ENCODE measurements at regions not wholly inside any gene's neighbourhood (a gene's known extent, or its start where the extent isn't known, plus 50 kb on each side); places are given as distances from the start of the nearest gene placed in this dataset.
"Not testable (repeated sequence)": the region's sequence is repeated elsewhere in the genome, so short reads cannot be mapped to it uniquely, and the experiment has no call there.

GRCh38 chr11:109522116-109522755 lies 100.2 kb downstream of the C11orf87 start:
- H3K9me3 ChIP-seq (replicated peaks): no peaks in the 10 kb centered on the region
- DNase-seq (ENCODE audit: low read depth in 1 of 2, low spot score in 2 of 2): no peak
- H3K27ac ChIP-seq: no peak overlapping the region
- H3K4me3 ChIP-seq: no peak overlapping the region
- no peaks in the 10 kb centered on the region for H3K27me3 ChIP-seq (replicated peaks)
- H3K4me1 ChIP-seq (replicated peaks): no peaks in the 10 kb centered on the region
- no peaks in the 10 kb centered on the region for H3K36me3 ChIP-seq

GRCh38 chr11:109525636-109526035 lies 103.6 kb downstream of the C11orf87 start:
- not testable (repeated sequence) for H3K27ac ChIP-seq; DNase-seq (ENCODE audit: low read depth in 1 of 2, low spot score in 2 of 2); H3K36me3 ChIP-seq; H3K27me3 ChIP-seq (replicated peaks); H3K4me3 ChIP-seq; H3K9me3 ChIP-seq (replicated peaks); H3K4me1 ChIP-seq (replicated peaks)

GRCh38 chr11:109526061-109526460 lies 104.1 kb downstream of the C11orf87 start:
- Histone ChIP-seq H3K27me3 (replicated peaks) (no peaks in the 10 kb centered on the region), H3K4me3 (no peak overlapping the region), H3K36me3 (no peaks in the 10 kb centered on the region), H3K27ac (no peak overlapping the region), H3K4me1 (replicated peaks) (no peaks in the 10 kb centered on the region), H3K9me3 (replicated peaks) (no peaks in the 10 kb centered on the region)
- DNase-seq (ENCODE audit: low read depth in 1 of 2, low spot score in 2 of 2): no peak

GRCh38 chr11:109526931-109527330 lies 104.9 kb downstream of the C11orf87 start:
- H3K27me3 ChIP-seq (replicated peaks): no peaks in the 10 kb centered on the region
- no peak overlapping the region for H3K27ac ChIP-seq
- no peaks in the 10 kb centered on the region for H3K4me1 ChIP-seq (replicated peaks)
- H3K4me3 ChIP-seq: no peak overlapping the region
- H3K9me3 ChIP-seq (replicated peaks): no peaks in the 10 kb centered on the region
- no peak for DNase-seq (ENCODE audit: low read depth in 1 of 2, low spot score in 2 of 2)
- H3K36me3 ChIP-seq: no peaks in the 10 kb centered on the region

- Histone ChIP-seq H3K9me3 (replicated peaks) (no peaks in the 10 kb centered on the region), H3K27me3 (replicated peaks) (no peaks in the 10 kb centered on the region), H3K4me3 (no peak overlapping the region), H3K4me1 (replicated peaks) (no peaks in the 10 kb centered on the region), H3K36me3 (no peaks in the 10 kb centered on the region), H3K27ac (no peak overlapping the region)
- no peak for DNase-seq (ENCODE audit: low read depth in 1 of 2, low spot score in 2 of 2)
Observed at GRCh38 chr11:109527496-109527895, 105.5 kb downstream of the C11orf87 start.

GRCh38 chr11:109547356-109548027 lies 125.5 kb downstream of the C11orf87 start:
- no peak overlapping the region for H3K4me3 ChIP-seq
- H3K27ac ChIP-seq: peak overlapping the region; percentile 99
- H3K4me1 ChIP-seq (replicated peaks): peaks cover 23% of the 10 kb centered on the region
- H3K9me3 ChIP-seq (replicated peaks): no peaks in the 10 kb centered on the region
- peak in 1 of 2 experiments; percentile 78 for DNase-seq (ENCODE audit: low read depth in 1 of 2, low spot score in 2 of 2)
- no peaks in the 10 kb centered on the region for H3K27me3 ChIP-seq (replicated peaks)
- no peaks in the 10 kb centered on the region for H3K36me3 ChIP-seq

- no peak for DNase-seq (ENCODE audit: low read depth in 1 of 2, low spot score in 2 of 2)
- H3K4me1 ChIP-seq (replicated peaks): peaks cover 15% of the 10 kb centered on the region
- H3K36me3 ChIP-seq: no peaks in the 10 kb centered on the region
- H3K27ac ChIP-seq: no peak overlapping the region
- H3K4me3 ChIP-seq: no peak overlapping the region
- no peaks in the 10 kb centered on the region for H3K9me3 ChIP-seq (replicated peaks)
- H3K27me3 ChIP-seq (replicated peaks): no peaks in the 10 kb centered on the region
Observed at GRCh38 chr11:109552376-109552775, 130.4 kb downstream of the C11orf87 start.

- H3K36me3 ChIP-seq: no peaks in the 10 kb centered on the region
- DNase-seq (ENCODE audit: low read depth in 1 of 2, low spot score in 2 of 2): no peak
- H3K27me3 ChIP-seq (replicated peaks): no peaks in the 10 kb centered on the region
Observed at GRCh38 chr11:109553284-109553683, 131.3 kb downstream of the C11orf87 start.

GRCh38 chr11:109554951-109555350 lies 133.0 kb downstream of the C11orf87 start:
- H3K4me3 ChIP-seq: no peak overlapping the region
- no peak for DNase-seq (ENCODE audit: low read depth in 1 of 2, low spot score in 2 of 2)
- H3K36me3 ChIP-seq: no peaks in the 10 kb centered on the region
- H3K27ac ChIP-seq: no peak overlapping the region
- H3K9me3 ChIP-seq (replicated peaks): no peaks in the 10 kb centered on the region
- H3K27me3 ChIP-seq (replicated peaks): no peaks in the 10 kb centered on the region
- H3K4me1 ChIP-seq (replicated peaks): no peaks in the 10 kb centered on the region

More at GRCh38 chr11:109553284-109553683, 131.3 kb downstream of the C11orf87 start:
- no peak overlapping the region for H3K4me3 ChIP-seq
- H3K9me3 ChIP-seq (replicated peaks): no peaks in the 10 kb centered on the region
- H3K4me1 ChIP-seq (replicated peaks): peaks cover 8% of the 10 kb centered on the region
- H3K27ac ChIP-seq: no peak overlapping the region

GRCh38 chr11:109564241-109564640 lies 142.3 kb downstream of the C11orf87 start:
- no peak overlapping the region for H3K27ac ChIP-seq
- H3K27me3 ChIP-seq (replicated peaks): no peaks in the 10 kb centered on the region
- no peak overlapping the region for H3K4me3 ChIP-seq
- DNase-seq (ENCODE audit: low read depth in 1 of 2, low spot score in 2 of 2): no peak
- H3K9me3 ChIP-seq (replicated peaks): no peaks in the 10 kb centered on the region
- no peaks in the 10 kb centered on the region for H3K4me1 ChIP-seq (replicated peaks)
- H3K36me3 ChIP-seq: no peaks in the 10 kb centered on the region

- no peak for DNase-seq (ENCODE audit: low read depth in 1 of 2, low spot score in 2 of 2)
- Histone ChIP-seq H3K4me1 (replicated peaks) (no peaks in the 10 kb centered on the region), H3K4me3 (no peak overlapping the region), H3K27ac (no peak overlapping the region), H3K9me3 (replicated peaks) (no peaks in the 10 kb centered on the region), H3K36me3 (no peaks in the 10 kb centered on the region), H3K27me3 (replicated peaks) (no peaks in the 10 kb centered on the region)
Observed at GRCh38 chr11:109582470-109582869, 160.5 kb downstream of the C11orf87 start.

GRCh38 chr11:109584001-109584972 lies 162.3 kb downstream of the C11orf87 start:
- Histone ChIP-seq H3K4me3 (no peak overlapping the region), H3K9me3 (replicated peaks) (no peaks in the 10 kb centered on the region), H3K27me3 (replicated peaks) (no peaks in the 10 kb centered on the region), H3K4me1 (replicated peaks) (no peaks in the 10 kb centered on the region), H3K27ac (no peak overlapping the region), H3K36me3 (no peaks in the 10 kb centered on the region)
- DNase-seq (ENCODE audit: low read depth in 1 of 2, low spot score in 2 of 2): no peak

- H3K27ac ChIP-seq: no peak overlapping the region
- no peak for DNase-seq (ENCODE audit: low read depth in 1 of 2, low spot score in 2 of 2)
Observed at GRCh38 chr11:109586789-109587188, 164.8 kb downstream of the C11orf87 start.

GRCh38 chr11:109590782-109591181 lies 168.8 kb downstream of the C11orf87 start:
- Histone ChIP-seq H3K4me3 (no peak overlapping the region), H3K27ac (no peak overlapping the region), H3K9me3 (replicated peaks) (no peaks in the 10 kb centered on the region), H3K27me3 (replicated peaks) (no peaks in the 10 kb centered on the region), H3K36me3 (no peaks in the 10 kb centered on the region), H3K4me1 (replicated peaks) (no peaks in the 10 kb centered on the region)
- no peak for DNase-seq (ENCODE audit: low read depth in 1 of 2, low spot score in 2 of 2)

More at GRCh38 chr11:109586789-109587188, 164.8 kb downstream of the C11orf87 start:
- H3K36me3 ChIP-seq: no peaks in the 10 kb centered on the region
- H3K4me3 ChIP-seq: no peak overlapping the region
- no peaks in the 10 kb centered on the region for H3K27me3 ChIP-seq (replicated peaks)
- no peaks in the 10 kb centered on the region for H3K9me3 ChIP-seq (replicated peaks)
- no peaks in the 10 kb centered on the region for H3K4me1 ChIP-seq (replicated peaks)
